Muscle layer of colon (tissue), 2 donors: ENCODE measurements at regions not wholly inside any gene's neighbourhood (a gene's known extent, or its start where the extent isn't known, plus 50 kb on each side); places are given as distances from the start of the nearest gene placed in this dataset.

Experiments used
- H3K27ac ChIP-seq: one replicate; pipeline ENCODE4 v1.7.0; 2013; ENCODE audit warnings: low read depth, mild to moderate bottlenecking, low read length, moderate library complexity
- H3K27me3 ChIP-seq, 2 donors: one replicate each; pipeline ENCODE4 v1.7.0; 2013; ENCODE audit warnings: low read length in 2 of 2, mild to moderate bottlenecking in 2 of 2; ENCODE audit not compliant: insufficient read depth in 2 of 2, control insufficient read depth in 1 of 2
- H3K36me3 ChIP-seq: one replicate; pipeline ENCODE4 v1.7.0; 2013; ENCODE audit warnings: mild to moderate bottlenecking, low read length; ENCODE audit not compliant: insufficient read depth
- H3K4me1 ChIP-seq: one replicate; pipeline ENCODE4 v1.7.0; 2013; ENCODE audit warnings: mild to moderate bottlenecking, low read length; ENCODE audit not compliant: insufficient read depth
- H3K4me3 ChIP-seq, 2 donors: one replicate each; pipeline ENCODE4 v1.7.0; 2013; ENCODE audit warnings: low read length in 2 of 2, low read depth in 1 of 2, mild to moderate bottlenecking in 1 of 2, moderate library complexity in 1 of 2
- H3K9ac ChIP-seq: one replicate; pipeline ENCODE4 v1.7.0; 2013; ENCODE audit warnings: low read length
- H3K9me3 ChIP-seq: one replicate; pipeline ENCODE4 v1.7.0; 2013; ENCODE audit warnings: mild to moderate bottlenecking, low read length
- donor health status: abdominal sarcoma.
- donor health status: Adenocarcinoma of cecum.

DNA sequence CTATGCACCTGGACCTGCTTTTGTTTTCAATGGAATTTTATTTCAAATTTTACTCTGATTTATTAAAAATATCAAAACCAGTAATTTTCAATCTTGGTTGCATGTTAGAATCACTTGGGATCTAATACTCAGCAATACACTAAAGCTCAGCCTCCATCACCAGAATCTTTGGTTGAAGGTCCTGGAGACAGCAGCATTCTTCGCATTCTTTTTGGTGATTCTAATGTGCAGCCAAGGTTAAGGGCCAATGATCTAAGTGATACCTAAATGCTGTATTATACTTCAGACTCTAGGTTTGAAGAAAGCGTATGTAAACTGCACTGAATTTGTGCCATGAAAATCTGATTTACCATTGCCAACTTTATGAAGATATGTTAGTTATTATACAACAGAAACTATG is 493.1 kb downstream of the XIRP2 start:
- H3K27me3 ChIP-seq = no peaks in the 10 kb centered on the region
- no peaks in the 10 kb centered on the region for H3K9me3 ChIP-seq
- no peaks in the 10 kb centered on the region for H3K4me1 ChIP-seq
- H3K4me3 ChIP-seq = no peak overlapping the region
- H3K36me3 ChIP-seq = no peaks in the 10 kb centered on the region
- no peak overlapping the region for H3K27ac ChIP-seq
- H3K9ac ChIP-seq = no peak overlapping the region

GRCh38 chr2:167380555-167380954 is 492.3 kb downstream of the XIRP2 start:
- no peak overlapping the region for H3K4me3 ChIP-seq
- H3K4me1 ChIP-seq = no peaks in the 10 kb centered on the region
- no peak overlapping the region for H3K27ac ChIP-seq
- H3K9ac ChIP-seq = no peak overlapping the region
- no peaks in the 10 kb centered on the region for H3K9me3 ChIP-seq
- no peaks in the 10 kb centered on the region for H3K27me3 ChIP-seq
- H3K36me3 ChIP-seq = no peaks in the 10 kb centered on the region

DNA sequence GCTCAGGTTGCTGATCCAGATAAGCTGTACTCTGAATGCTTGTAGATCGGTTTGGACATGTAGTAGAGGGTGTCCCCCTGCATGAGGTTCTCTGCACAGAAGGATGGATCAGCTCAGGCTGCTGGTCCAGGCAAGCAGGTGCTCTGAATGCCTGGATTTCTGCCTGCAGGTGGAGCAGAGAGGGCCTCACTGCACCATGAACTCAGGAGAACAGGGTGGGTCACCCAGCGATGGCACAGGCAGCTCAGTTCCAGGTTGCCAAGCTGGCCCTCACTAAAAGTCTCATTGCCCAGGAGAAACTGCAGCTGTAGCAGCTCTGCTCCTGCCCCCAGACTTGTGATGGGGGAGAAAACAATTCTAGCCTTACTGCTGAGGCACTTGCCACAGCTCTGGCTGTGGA is 491.8 kb downstream of the XIRP2 start:
- Histone ChIP-seq H3K4me3 (no peak overlapping the region), H3K9ac (no peak overlapping the region), H3K36me3 (no peaks in the 10 kb centered on the region), H3K27ac (no peak overlapping the region), H3K9me3 (no peaks in the 10 kb centered on the region), H3K4me1 (no peaks in the 10 kb centered on the region), H3K27me3 (no peaks in the 10 kb centered on the region)

- H3K27me3 ChIP-seq = no peaks in the 10 kb centered on the region
- no peak overlapping the region for H3K4me3 ChIP-seq
- no peaks in the 10 kb centered on the region for H3K9me3 ChIP-seq
- no peak overlapping the region for H3K27ac ChIP-seq
- H3K9ac ChIP-seq = no peak overlapping the region
- no peaks in the 10 kb centered on the region for H3K4me1 ChIP-seq
- no peaks in the 10 kb centered on the region for H3K36me3 ChIP-seq
Measured at GRCh38 chr2:167369083-167369482, 480.8 kb downstream of the XIRP2 start.

GRCh38 chr2:167368371-167368770 is 480.1 kb downstream of the XIRP2 start:
- no peak overlapping the region for H3K9ac ChIP-seq
- no peaks in the 10 kb centered on the region for H3K9me3 ChIP-seq
- H3K27me3 ChIP-seq = no peaks in the 10 kb centered on the region
- H3K36me3 ChIP-seq = no peaks in the 10 kb centered on the region
- H3K4me3 ChIP-seq = no peak overlapping the region
- no peaks in the 10 kb centered on the region for H3K4me1 ChIP-seq
- no peak overlapping the region for H3K27ac ChIP-seq

DNA sequence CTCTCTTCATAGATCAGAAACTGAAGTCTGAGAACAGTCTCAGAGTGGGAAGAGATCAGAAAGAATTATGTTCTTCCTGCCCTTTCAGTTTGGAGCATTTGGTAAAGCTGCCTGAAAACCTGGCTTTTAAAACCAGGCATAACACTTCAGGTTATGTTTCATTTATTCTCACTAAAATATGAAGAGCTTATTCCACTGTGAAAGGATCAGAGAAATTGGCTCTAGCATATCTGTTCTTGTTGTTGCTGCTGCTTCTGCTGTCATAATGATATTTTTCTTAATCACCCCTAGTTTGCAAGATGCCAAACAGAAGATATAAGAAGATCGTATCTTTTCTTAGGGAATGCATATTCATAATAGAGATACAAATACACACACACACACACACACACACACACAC is 476.9 kb downstream of the XIRP2 start:
- H3K27ac ChIP-seq = no peak overlapping the region
- no peak overlapping the region for H3K4me3 ChIP-seq
- no peaks in the 10 kb centered on the region for H3K9me3 ChIP-seq

GRCh38 chr2:167361426-167361825 is 473.1 kb downstream of the XIRP2 start:
- H3K36me3 ChIP-seq = no peaks in the 10 kb centered on the region
- H3K27me3 ChIP-seq = no peaks in the 10 kb centered on the region
- H3K4me1 ChIP-seq = no peaks in the 10 kb centered on the region
- H3K9me3 ChIP-seq = no peaks in the 10 kb centered on the region
- H3K9ac ChIP-seq = no peak overlapping the region
- no peak overlapping the region for H3K27ac ChIP-seq
- H3K4me3 ChIP-seq = no peak overlapping the region

More for the DNA sequence above, 476.9 kb downstream of the XIRP2 start:
- H3K9ac ChIP-seq = no peak overlapping the region
- no peaks in the 10 kb centered on the region for H3K27me3 ChIP-seq
- H3K4me1 ChIP-seq = no peaks in the 10 kb centered on the region
- no peaks in the 10 kb centered on the region for H3K36me3 ChIP-seq

- H3K36me3 ChIP-seq = no peaks in the 10 kb centered on the region
- H3K27ac ChIP-seq = no peak overlapping the region
- no peaks in the 10 kb centered on the region for H3K27me3 ChIP-seq
- no peaks in the 10 kb centered on the region for H3K4me1 ChIP-seq
- no peak overlapping the region for H3K4me3 ChIP-seq
- H3K9ac ChIP-seq = no peak overlapping the region
- no peaks in the 10 kb centered on the region for H3K9me3 ChIP-seq
Measured at GRCh38 chr2:167355821-167356220, 467.5 kb downstream of the XIRP2 start.

- Histone ChIP-seq H3K9me3 (no peaks in the 10 kb centered on the region), H3K9ac (no peak overlapping the region), H3K27me3 (no peaks in the 10 kb centered on the region), H3K36me3 (no peaks in the 10 kb centered on the region), H3K27ac (no peak overlapping the region), H3K4me1 (no peaks in the 10 kb centered on the region), H3K4me3 (no peak overlapping the region)
Measured at GRCh38 chr2:167353605-167354280, 465.5 kb downstream of the XIRP2 start.

- no peaks in the 10 kb centered on the region for H3K27me3 ChIP-seq
- H3K4me1 ChIP-seq = no peaks in the 10 kb centered on the region
- no peak overlapping the region for H3K27ac ChIP-seq
- no peak overlapping the region for H3K4me3 ChIP-seq
- H3K36me3 ChIP-seq = no peaks in the 10 kb centered on the region
- H3K9ac ChIP-seq = no peak overlapping the region
- H3K9me3 ChIP-seq = no peaks in the 10 kb centered on the region
Measured at GRCh38 chr2:167345559-167345958, 457.3 kb downstream of the XIRP2 start.

DNA sequence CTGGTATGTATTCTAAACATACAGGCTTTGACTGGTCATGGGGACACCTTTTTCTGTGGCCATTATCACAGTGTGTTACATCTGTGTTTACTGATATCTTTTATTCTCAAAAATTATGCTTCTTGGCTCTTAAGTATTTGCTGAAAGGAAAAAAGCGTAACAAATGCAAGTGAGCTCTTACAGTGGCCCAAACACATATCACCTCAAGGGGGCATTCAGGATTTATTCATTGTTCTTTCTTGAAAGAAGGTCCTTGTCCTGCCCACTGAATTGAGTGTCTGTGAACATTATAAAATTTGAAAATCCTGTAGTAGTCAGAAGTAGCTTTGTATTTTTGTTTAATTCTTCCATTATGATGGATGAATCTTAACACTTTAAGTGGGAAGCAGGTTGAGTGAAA is 454.5 kb downstream of the XIRP2 start:
- H3K27ac ChIP-seq = no peak overlapping the region
- H3K9me3 ChIP-seq = no peaks in the 10 kb centered on the region
- no peaks in the 10 kb centered on the region for H3K4me1 ChIP-seq
- H3K4me3 ChIP-seq = no peak overlapping the region
- no peaks in the 10 kb centered on the region for H3K36me3 ChIP-seq
- H3K9ac ChIP-seq = no peak overlapping the region
- no peaks in the 10 kb centered on the region for H3K27me3 ChIP-seq

- H3K27ac ChIP-seq = no peak overlapping the region
Measured at GRCh38 chr2:167340322-167340721, 452.0 kb downstream of the XIRP2 start.

More at GRCh38 chr2:167340322-167340721, 452.0 kb downstream of the XIRP2 start:
- Histone ChIP-seq H3K27me3 (no peaks in the 10 kb centered on the region), H3K36me3 (no peaks in the 10 kb centered on the region), H3K9ac (no peak overlapping the region), H3K4me1 (no peaks in the 10 kb centered on the region), H3K4me3 (no peak overlapping the region), H3K9me3 (no peaks in the 10 kb centered on the region)
